IPS-NIHi7 (cell line): ENCODE measurements at regions not wholly inside any gene's neighbourhood (a gene's known extent, or its start where the extent isn't known, plus 50 kb on each side); places are given as distances from the start of the nearest gene placed in this dataset.
A peak's percentile ranks its signal among the peaks of the same experiment; 100 is the strongest.

Experiments used
- DNase-seq: peaks from one replicate; pipeline ENCODE4 v3.0.0; 2012; ENCODE audit warnings: mixed read lengths; ENCODE audit errors: extremely low spot score

- peak; percentile 79 for DNase-seq
These were observed 117.4 kb downstream of the TTLL2 start for GRCh38 chr6:167442245-167442644.

- no peak for DNase-seq
These were observed 118.2 kb downstream of the TTLL2 start for GRCh38 chr6:167442796-167443680.

- no peak for DNase-seq
These were observed 119.9 kb downstream of the TTLL2 start for GRCh38 chr6:167444602-167445346.

GRCh38 chr6:167445568-167445967 lies 120.7 kb downstream of the TTLL2 start:
- DNase-seq, result no peak

GRCh38 chr6:167446046-167446445 lies 121.2 kb downstream of the TTLL2 start:
- DNase-seq, result no peak

GRCh38 chr6:167446971-167447370 lies 122.1 kb downstream of the TTLL2 start:
- no peak for DNase-seq

GRCh38 chr6:167448378-167448777 lies 123.5 kb downstream of the TTLL2 start:
- DNase-seq, result no peak

GRCh38 chr6:167449094-167449861 lies 124.4 kb downstream of the TTLL2 start:
- no peak for DNase-seq

GRCh38 chr6:167450626-167451025 lies 125.7 kb downstream of the TTLL2 start:
- DNase-seq, result no peak

- DNase-seq, result no peak
These were observed 127.6 kb downstream of the TTLL2 start for GRCh38 chr6:167452338-167453081.

GRCh38 chr6:167453082-167453446 lies 128.2 kb downstream of the TTLL2 start:
- no peak for DNase-seq

GRCh38 chr6:167454003-167454402 lies 129.1 kb downstream of the TTLL2 start:
- no peak for DNase-seq

- no peak for DNase-seq
These were observed 130.5 kb downstream of the TTLL2 start for GRCh38 chr6:167455371-167455770.

GRCh38 chr6:167462514-167463312 lies 137.8 kb downstream of the TTLL2 start:
- DNase-seq, result no peak

GRCh38 chr6:167464177-167464576 lies 139.3 kb downstream of the TTLL2 start:
- no peak for DNase-seq

- no peak for DNase-seq
These were observed 140.6 kb downstream of the TTLL2 start for GRCh38 chr6:167465482-167465881.

- no peak for DNase-seq
These were observed 142.4 kb downstream of the TTLL2 start for GRCh38 chr6:167467282-167467681.

- no peak for DNase-seq
These were observed 143.0 kb downstream of the TTLL2 start for GRCh38 chr6:167467793-167468431.

- no peak for DNase-seq
These were observed 144.2 kb downstream of the TTLL2 start for GRCh38 chr6:167469101-167469500.

- no peak for DNase-seq
These were observed 144.8 kb downstream of the TTLL2 start for GRCh38 chr6:167469672-167470071.
